ENCODE measurements at regions not wholly inside any gene's neighbourhood (a gene's known extent, or its start where the extent isn't known, plus 50 kb on each side); places are given as distances from the start of the nearest gene placed in this dataset.

DNA sequence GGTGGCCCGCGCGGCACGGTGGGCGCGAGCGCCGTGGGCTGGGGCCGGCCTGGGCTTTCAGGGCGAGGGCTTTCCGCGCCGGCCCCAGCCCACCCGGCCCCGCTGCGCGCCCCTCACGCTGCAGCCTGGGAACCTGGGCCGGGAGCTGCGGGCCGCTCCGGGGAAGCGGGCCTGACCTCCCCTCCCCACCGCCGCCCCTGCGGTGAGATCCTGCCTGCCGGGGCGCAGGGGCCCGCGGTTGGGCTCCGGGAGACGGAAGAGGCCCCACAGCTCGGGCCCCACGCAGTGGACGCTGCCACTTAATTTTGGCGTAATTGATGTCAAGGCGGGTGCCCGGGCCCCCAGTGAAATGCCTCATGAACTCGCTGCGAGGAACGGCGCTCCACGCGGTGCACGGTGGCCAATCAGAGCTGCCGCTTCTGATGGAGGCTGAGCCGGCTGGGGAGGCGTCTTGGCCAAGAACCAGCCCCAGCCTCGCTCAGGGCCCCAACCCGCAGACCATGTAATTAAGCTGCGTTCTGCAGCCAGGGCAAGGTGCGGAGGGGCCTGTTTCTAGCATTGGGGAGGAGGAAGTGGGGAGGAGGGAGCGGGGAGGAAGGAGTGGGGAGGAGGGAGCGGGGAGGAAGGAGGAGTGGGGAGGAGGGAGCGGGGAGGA lies 96.1 kb upstream of the BHLHE23 start:
- Histone ChIP-seq H3K9me3 (ENCODE audit: control insufficient read depth, insufficient read depth, low read depth, low read length) (no peaks in the 10 kb centered on the region), H3K36me3 (ENCODE audit: control insufficient read depth, insufficient read depth, low read length) (no peaks in the 10 kb centered on the region), H3K27ac (ENCODE audit: low read length) (no peak overlapping the region), H3K4me1 (ENCODE audit: control insufficient read depth, insufficient read depth, low read length) (no peaks in the 10 kb centered on the region; the same call in 1 of the 2 replicates), H3K27me3 (ENCODE audit: control insufficient read depth, insufficient read depth, low read length) (no peaks in the 10 kb centered on the region), H3K4me3 (ENCODE audit: low read depth in 2 of 2, low read length in 2 of 2) (peak overlapping the region; percentile 59 to 67)
- ATAC-seq (peak; percentile 71), DNase-seq (ENCODE audit: low read depth, low spot score) (no peak)
- POLR2A ChIA-PET, result interaction anchor here (0.6 kb wide), 2 partner anchors 92 to 100 kb away, joined by 3 to 4 read pairs; no protein-coding TSS in a partner anchor
- TF ChIP-seq, protein P1, sequence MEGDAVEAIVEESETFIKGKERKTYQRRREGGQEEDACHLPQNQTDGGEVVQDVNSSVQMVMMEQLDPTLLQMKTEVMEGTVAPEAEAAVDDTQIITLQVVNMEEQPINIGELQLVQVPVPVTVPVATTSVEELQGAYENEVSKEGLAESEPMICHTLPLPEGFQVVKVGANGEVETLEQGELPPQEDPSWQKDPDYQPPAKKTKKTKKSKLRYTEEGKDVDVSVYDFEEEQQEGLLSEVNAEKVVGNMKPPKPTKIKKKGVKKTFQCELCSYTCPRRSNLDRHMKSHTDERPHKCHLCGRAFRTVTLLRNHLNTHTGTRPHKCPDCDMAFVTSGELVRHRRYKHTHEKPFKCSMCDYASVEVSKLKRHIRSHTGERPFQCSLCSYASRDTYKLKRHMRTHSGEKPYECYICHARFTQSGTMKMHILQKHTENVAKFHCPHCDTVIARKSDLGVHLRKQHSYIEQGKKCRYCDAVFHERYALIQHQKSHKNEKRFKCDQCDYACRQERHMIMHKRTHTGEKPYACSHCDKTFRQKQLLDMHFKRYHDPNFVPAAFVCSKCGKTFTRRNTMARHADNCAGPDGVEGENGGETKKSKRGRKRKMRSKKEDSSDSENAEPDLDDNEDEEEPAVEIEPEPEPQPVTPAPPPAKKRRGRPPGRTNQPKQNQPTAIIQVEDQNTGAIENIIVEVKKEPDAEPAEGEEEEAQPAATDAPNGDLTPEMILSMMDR (IDR thresholded peaks at IDR 0.05), result no peak
- TF ChIP-seq POLR2AphosphoS5 (IDR thresholded peaks at IDR 0.05; ENCODE audit: low read depth, low read length), result no peak
- no peak for TF ChIP-seq REST (IDR thresholded peaks at IDR 0.05; ENCODE audit: insufficient read depth in 1 of 2, low read depth in 2 of 2, low read length in 1 of 2)
- TF ChIP-seq SIN3A (IDR thresholded peaks at IDR 0.05; ENCODE audit: borderline replicate concordance, insufficient read depth, low read depth, low read length), result no peak
- no peak for TF ChIP-seq TCF7L2 (IDR thresholded peaks at IDR 0.05; ENCODE audit: low read depth, low read length)
- CTCF ChIA-PET, result interaction anchor here (0.7 kb wide), 1 partner anchor 46 kb away, joined by 3 read pairs; no protein-coding TSS in a partner anchor
- in situ Hi-C loops (cut with HindIII; ENCODE audit: low pct_unique_long_range_greater_than_20kb, low sequenced_read_pairs), result no loop called here
- intact Hi-C loops (cut with micrococcal nuclease; ENCODE audit: unreplicated experiment), result no loop called here
- no TSS peak for BruUV-seq (replicated peaks)

DNA sequence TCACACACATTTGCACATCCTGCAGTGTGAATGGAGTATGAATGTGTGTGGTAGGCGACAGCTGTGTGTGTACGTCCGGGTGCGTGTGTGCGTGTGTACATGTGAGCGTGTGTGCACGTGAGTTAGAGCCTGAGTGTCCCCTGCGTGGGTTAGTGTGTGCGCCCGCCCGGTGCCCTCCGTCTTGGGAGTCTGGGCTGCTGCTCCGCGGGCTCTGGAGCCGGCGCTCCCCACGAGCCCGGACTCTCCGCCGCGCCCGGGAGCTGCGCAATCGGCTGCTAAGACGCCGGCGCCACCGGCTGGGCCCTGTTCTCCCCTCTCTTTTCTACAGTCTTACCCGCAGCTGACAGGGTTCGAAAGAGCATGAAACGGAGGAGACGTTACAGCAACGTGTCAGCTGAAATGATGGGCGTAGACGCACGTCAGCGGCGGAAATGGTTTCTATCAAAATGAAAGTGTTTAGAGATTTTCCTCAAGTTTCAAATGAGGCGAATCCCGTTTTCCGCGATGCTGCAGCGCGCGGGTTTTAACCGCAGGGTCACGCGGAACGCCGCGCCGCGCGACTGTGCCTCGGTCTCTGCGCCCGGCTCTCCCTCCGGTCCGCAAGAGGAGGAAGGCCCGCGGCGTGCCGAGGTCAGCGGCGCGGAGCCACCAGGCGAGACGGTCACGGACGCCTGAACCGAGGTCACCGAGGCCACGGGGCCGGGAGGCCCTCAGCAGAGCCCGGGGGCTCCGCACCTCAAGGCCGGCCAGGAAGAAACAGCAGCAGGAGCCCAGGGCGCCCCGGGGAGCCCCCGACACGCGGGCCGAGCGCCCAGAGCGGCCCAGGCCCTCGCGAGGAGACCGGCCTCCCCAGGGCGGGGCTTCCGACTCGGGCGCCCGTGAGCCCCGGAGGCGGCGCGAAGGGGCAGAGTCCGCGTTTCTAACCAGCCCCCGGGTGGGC lies 95.3 kb upstream of the BHLHE23 start:
- ATAC-seq, result peak; percentile 82

More for the DNA sequence above, 95.3 kb upstream of the BHLHE23 start:
- intact Hi-C loops (cut with micrococcal nuclease; ENCODE audit: unreplicated experiment), result no loop called here
- DNase-seq (ENCODE audit: low read depth, low spot score), result no peak
- in situ Hi-C loops (cut with HindIII; ENCODE audit: low pct_unique_long_range_greater_than_20kb, low sequenced_read_pairs), result no loop called here
- peak overlapping the region; percentile 59 to 67 for H3K4me3 ChIP-seq (ENCODE audit: low read depth in 2 of 2, low read length in 2 of 2)
- peak overlapping the region; percentile 66 for H3K27ac ChIP-seq (ENCODE audit: low read length)
- ChIA-PET CTCF (no interaction called here), POLR2A (no interaction called here)
- no peaks in the 10 kb centered on the region for H3K9me3 ChIP-seq (ENCODE audit: control insufficient read depth, insufficient read depth, low read depth, low read length)
- H3K36me3 ChIP-seq (ENCODE audit: control insufficient read depth, insufficient read depth, low read length), result no peaks in the 10 kb centered on the region
- no peaks in the 10 kb centered on the region; the same call in 1 of the 2 replicates for H3K4me1 ChIP-seq (ENCODE audit: control insufficient read depth, insufficient read depth, low read length)
- BruUV-seq (replicated peaks), result no TSS peak
- TF ChIP-seq, protein P1 (IDR thresholded peaks at IDR 0.05), result no peak
- TF ChIP-seq TCF7L2 (IDR thresholded peaks at IDR 0.05; ENCODE audit: low read depth, low read length) (no peak), SIN3A (IDR thresholded peaks at IDR 0.05; ENCODE audit: borderline replicate concordance, insufficient read depth, low read depth, low read length) (no peak), POLR2AphosphoS5 (IDR thresholded peaks at IDR 0.05; ENCODE audit: low read depth, low read length) (no peak), REST (IDR thresholded peaks at IDR 0.05; ENCODE audit: insufficient read depth in 1 of 2, low read depth in 2 of 2, low read length in 1 of 2) (no peak)
- H3K27me3 ChIP-seq (ENCODE audit: control insufficient read depth, insufficient read depth, low read length), result no peaks in the 10 kb centered on the region
